ENCODE measurements at regions not wholly inside any gene's neighbourhood (a gene's known extent, or its start where the extent isn't known, plus 50 kb on each side); places are given as distances from the start of the nearest gene placed in this dataset.

DNA sequence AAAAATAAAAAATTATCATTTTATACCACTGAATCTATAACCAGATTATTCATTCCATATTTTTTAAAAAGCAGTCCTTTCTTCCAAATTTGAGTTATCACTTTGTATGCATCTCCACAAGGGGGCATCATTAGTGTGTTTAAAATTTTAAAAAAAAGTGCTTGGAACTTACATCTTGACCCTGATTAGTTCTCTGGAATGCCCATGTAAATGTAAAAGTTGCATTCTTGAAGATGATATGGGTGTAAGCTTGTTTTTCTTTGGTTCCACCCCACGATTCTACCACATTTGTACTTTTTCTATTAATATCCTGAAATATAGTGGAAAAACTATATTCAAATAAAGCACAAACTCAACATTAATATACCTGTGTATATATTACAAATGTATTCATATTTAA is 144.9 kb downstream of the ELAPOR2 start:
- TF ChIP-seq EZH2 (IDR thresholded peaks at IDR 0.05; ENCODE audit: insufficient read depth, poor library complexity, severe bottlenecking), result no peak
- no peak for TF ChIP-seq EZH2phosphoT487 (IDR thresholded peaks at IDR 0.05; ENCODE audit: insufficient read depth, low read depth)
